Glomerular visceral epithelial cell (primary cell): ENCODE measurements at regions not wholly inside any gene's neighbourhood (a gene's known extent, or its start where the extent isn't known, plus 50 kb on each side); places are given as distances from the start of the nearest gene placed in this dataset.

Experiments used
- DNase-seq: peaks from one replicate; pipeline ENCODE4 v3.0.0-alpha.2; 2016; ENCODE audit errors: extremely low spot score

DNA sequence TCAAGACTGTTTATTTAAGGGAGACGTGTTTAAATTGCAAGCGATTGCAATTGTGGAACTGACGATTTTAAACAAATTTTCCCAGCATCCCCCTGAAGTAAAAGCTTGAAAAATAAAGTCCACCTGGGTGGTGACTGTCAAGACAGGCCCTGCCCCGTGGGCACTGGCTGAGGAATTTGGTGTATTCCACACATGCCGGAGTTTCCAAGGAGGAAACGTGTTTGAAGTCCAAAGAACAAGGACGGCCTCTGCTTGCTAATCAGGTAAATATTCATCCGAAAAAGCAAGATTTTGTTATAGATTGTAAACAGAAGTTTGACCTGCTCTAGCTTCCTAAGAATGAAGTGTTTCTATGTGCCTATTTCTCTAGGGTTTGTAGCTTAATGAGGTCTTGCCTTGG lies 505.1 kb downstream of the QKI start:
- DNase-seq: no peak

DNA sequence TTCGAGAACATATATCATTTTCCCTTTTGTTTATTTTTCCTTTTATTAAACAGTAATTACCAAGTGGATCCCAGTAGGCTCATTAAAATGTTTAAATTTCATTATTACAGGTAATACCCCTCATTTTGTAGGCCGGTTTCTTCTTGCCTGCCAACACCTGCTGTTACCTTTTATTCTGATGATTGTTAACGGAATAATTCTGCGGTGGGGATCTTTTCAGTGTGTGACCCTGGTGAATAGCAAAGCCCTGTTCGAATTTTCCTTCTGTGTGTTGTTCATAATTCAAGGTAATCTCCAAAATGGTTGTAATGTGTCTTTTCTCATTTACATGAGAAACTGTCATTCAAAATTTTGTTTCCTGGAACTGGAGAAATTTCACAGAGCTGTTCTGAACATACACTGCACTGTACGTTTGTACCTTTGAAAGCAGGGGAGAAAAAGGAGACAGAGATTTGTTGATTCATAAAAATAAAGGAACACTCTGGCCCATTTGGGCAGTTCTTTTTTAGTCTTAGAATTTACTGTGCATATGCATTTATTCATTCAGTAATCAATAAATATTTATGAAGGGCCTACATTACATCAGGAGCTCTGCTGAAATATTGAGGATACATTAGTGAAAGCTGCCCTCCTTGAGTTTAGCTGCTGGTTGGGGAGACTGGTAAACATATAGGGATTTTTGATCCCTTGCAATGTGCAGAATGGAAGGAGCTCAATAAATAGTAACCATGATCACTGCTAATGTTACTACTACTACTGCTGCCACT lies 502.0 kb downstream of the QKI start:
- no peak for DNase-seq

DNA sequence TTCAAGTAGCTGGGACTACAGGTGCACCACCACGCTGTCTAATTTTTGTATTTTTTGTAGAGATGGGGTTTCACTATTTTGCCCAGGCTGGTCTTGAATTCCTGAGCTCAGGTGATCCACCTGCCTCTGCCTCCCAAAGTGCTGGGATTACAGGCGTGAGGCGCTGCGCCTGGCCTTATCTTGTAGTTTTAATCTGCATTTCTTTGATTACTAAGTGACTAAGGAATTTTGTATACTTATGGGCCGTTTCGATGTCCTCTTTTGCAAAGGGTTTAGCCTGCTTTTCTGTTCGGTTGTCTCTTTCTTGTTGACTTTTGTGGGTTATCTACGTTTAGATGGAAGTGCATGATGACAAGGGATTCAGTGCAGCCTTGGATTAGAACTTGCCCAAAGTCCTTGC lies 500.6 kb downstream of the QKI start:
- DNase-seq: no peak

GRCh38 chr6:163913045-163913444 lies 498.5 kb downstream of the QKI start:
- no peak for DNase-seq

DNA sequence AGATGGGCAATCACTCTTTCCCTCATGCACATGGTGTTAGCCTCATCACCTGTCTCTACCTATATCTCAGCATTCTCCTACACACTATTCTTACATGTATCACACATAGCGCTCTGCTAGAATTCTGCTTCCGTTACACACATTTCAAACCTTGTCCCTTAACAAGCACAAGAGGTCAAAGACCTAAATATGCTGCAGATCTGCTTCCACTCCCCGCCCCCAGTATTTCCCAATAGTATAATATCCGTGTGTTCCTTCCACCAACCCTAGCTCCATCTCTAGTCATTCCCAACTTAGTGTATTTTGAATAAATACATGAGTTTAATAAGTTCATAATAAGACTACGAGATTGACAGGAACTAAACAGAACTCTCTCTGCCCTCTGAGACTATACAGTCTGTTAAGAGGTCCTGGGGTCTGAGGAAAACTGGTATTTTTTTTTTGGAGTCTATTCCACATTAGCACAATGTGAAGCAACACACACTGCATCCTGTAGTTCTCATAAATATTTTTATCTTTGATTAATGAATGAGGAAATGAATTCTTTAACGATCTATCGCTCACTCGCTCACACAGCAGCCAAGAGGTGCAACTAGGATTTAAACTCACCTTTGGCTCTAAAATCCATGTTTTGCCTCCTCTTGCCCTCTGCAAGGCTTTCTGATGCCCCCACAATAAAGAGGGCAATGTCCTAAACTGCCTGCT lies 491.6 kb downstream of the QKI start:
- DNase-seq: no peak

DNA sequence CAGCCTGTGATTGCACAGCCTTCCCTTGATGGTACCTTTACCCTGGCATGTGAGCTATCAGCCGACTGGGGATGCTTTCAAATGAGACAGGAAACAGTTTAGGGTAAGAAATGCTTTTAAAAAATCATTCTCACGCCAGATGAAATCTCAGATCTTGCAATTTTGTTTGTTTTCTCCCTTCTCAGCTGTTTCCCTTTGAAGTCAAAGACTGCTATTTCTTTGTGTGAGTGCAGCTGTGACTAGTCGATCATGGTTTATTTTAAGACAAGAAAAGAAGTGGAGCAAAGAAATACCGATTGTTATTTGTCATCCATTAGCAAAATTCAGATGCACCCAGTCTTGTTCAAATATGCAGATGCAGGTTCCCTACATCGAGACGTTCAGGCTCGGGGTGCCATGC lies 489.7 kb downstream of the QKI start:
- no peak for DNase-seq

DNA sequence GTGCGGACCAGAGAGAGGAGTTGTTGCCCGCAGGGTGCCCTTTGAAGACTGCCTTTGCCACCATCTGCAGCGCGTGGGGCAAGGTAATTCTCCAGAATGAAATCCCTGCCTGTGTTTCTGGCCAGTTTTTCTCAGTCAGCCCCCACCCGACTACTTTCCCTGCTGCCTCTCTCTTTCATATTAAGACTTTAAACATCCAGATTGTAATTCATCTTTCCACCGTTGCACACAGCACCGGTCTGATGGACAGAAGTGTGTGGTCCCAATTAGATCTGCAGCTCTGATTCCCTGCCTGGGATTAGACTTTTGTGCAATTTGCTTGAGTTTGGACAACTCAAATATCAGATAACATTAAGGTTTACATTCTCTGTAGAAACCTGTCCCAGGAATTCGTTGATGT lies 489.0 kb downstream of the QKI start:
- DNase-seq: no peak

GRCh38 chr6:163902993-163903392 lies 488.5 kb downstream of the QKI start:
- DNase-seq: no peak

- DNase-seq: no peak
These were observed 487.2 kb downstream of the QKI start for GRCh38 chr6:163901681-163902080.

DNA sequence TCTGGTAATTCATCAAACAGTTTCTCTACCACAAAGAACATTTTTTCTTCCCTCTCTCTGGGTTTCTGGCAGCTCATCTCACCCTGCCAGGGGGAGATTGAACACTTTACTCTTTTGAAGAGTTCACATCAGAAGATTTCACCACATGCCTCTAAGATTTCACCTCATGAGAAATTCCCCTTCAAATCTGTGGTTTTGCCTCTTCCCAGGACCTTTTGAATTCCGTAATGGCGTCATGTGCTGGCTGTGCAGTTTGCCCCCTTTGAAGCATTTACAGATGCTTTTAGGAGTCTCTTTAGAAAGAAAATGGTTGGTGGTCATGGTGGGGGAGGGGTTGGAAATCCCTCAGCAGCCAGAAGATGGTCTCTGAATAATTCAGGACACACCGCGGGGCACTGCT lies 486.1 kb downstream of the QKI start:
- DNase-seq: peak; percentile 76

GRCh38 chr6:163897669-163898068 lies 483.2 kb downstream of the QKI start:
- no peak for DNase-seq

- DNase-seq: peak; percentile 53
These were observed 482.5 kb downstream of the QKI start for GRCh38 chr6:163897030-163897429.

DNA sequence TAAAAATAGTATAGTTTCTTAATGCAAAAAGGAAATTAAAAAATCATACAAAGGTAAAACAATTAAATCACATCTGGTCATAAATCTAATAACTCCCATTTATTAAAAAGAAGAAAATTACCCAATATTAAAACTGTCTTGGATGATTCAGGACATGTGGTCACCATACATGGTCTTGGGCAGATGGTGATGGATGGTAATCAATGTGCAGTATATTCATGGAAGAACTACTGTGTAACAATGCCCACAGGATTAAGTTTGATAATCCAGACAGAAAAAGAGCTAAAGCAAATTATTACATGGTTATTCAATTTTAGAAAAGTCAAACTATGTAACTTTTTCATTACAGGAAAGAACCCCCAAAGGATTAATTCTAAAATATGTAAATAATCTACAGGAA lies 480.6 kb downstream of the QKI start:
- no peak for DNase-seq

DNA sequence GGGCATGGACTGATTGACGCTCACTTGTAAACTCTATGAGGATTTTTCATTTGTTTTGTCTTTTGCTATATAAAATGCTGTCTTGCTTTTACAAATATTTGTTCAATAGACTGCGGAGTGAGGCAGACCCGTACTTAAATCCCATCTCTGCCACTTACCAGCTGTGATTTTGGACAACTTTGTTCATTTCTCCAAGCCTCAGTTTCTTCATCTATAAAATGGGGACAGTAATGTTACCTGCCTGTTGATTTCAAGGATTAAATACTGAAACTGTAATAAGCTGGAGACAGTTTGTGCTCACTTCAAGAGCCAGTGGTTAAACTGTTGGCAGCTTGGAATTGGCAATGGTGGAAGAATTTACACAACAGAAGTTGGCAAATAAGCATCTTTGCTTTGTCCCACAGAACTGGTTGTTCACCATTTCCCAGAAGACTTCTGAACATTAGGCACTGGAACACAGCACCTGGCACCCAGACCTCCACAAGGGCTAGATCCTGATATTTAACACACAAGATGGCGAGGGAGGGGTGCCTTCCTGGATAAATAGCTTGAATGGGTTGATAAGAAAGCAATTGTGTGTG lies 479.2 kb downstream of the QKI start:
- no peak for DNase-seq

DNA sequence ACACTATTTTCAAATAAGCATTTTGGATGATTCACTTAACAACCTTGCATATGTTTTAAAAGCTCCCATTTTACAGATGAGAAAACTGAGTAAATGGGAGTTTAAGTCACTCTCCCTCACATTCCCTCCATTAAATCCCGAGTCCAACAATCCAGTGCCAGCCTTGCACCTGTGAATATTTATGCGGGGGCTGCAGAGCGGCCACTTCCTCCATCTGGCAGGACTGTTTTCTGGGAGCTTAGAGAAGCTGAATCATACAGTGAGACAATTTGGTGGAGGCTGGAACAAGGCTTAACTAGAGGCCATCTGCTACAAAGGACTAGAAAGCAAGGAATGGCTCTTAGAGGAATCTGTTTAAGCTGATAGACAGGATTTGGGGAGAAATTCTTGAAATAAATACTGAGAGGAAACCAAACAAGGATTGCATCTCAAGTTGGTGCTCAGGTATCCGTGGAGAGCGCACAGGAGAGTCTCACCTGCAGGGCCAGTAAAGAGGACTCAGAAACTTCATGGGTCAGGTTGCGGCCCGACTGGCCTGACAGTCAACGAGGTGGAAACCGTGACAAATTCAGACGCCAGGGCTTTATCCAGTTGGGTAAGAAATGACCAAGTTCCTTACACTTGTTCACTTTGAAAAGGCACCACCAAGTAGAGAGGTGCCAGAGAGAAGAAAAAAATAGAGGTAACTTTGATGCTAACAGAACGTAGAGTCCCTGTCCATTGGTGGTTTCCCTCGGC lies 478.5 kb downstream of the QKI start:
- no peak for DNase-seq

- DNase-seq: no peak
These were observed 475.5 kb downstream of the QKI start for GRCh38 chr6:163889904-163890514.

GRCh38 chr6:163888030-163888819 lies 473.7 kb downstream of the QKI start:
- DNase-seq: no peak

DNA sequence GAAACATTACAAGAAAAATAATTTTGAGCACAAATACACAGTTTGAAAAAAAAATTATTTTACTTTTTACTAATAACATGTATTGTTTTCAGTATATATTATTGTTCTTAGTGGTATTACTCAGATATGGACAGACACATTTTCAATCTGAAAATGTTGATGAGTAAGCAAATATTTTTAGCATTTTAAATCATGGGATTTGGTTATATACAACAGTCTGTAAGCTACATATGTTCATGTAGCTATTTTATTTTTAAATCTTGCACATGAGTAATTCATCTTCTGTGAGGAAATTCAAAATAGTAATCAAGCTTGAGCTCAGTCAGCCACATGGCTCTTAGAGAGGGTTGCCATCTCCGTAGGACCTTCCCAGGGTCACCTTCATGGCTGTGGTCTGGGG lies 471.9 kb downstream of the QKI start:
- no peak for DNase-seq

DNA sequence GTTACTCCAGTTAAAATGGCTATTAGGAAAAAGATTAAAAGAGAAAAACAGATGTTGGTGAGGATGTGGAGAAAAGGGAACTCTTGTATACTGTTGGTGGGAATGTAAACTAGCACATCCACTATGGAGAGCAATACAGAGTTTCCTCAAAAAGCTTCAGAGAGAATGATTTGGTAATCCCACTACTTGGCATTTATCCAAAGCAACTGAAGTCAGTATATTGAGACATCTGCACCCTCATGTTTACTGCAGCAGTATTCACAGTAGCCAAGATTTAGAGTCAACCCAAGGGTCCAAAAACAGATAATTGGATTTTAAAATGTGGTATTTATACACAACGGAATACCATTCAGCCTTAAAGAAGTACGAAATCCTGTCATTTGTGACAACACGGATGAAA lies 469.5 kb downstream of the QKI start:
- DNase-seq: no peak

GRCh38 chr6:163878698-163879097 lies 464.2 kb downstream of the QKI start:
- DNase-seq: no peak
